Testis (tissue), 2 donors: ENCODE measurements at regions not wholly inside any gene's neighbourhood (a gene's known extent, or its start where the extent isn't known, plus 50 kb on each side); places are given as distances from the start of the nearest gene placed in this dataset.

Experiments
- DNase-seq: peaks from one replicate; pipeline ENCODE4 v3.0.0-alpha.2; 2019
- H3K27ac ChIP-seq, 2 donors: fragments of 200-600 bp; sonication (generic); one replicate each; pipeline ENCODE4 v1.5.1; 2019
- H3K27me3 ChIP-seq: fragments of 200-600 bp; sonication (generic); one replicate; pipeline ENCODE4 v1.5.1; 2019
- H3K36me3 ChIP-seq: fragments of 200-600 bp; sonication (generic); one replicate; pipeline ENCODE4 v1.5.1; 2017; ENCODE audit warnings: low read depth; ENCODE audit errors: missing control alignments
- H3K4me1 ChIP-seq: fragments of 200-600 bp; sonication (generic); one replicate; pipeline ENCODE4 v1.5.1; 2019
- H3K4me3 ChIP-seq, 2 donors: fragments of 200-600 bp; sonication (generic); one replicate each; pipeline ENCODE4 v1.5.1; 2017 to 2019
- H3K9me3 ChIP-seq: fragments of 200-600 bp; sonication (generic); one replicate; pipeline ENCODE4 v1.5.1; 2017
- CTCF ChIP-seq, 3 experiments: fragments of 450-650 bp in 2 of 3; fragments of 200-600 bp in 1 of 3; sonication (generic) in 1 of 3; IDR thresholded peaks; one replicate each; pipeline ENCODE4 v1.5.1; 2016 to 2019; ENCODE audit warnings: antibody characterized with exemption in 3 of 3, mild to moderate bottlenecking in 2 of 3, moderate library complexity in 1 of 3
- POLR2A ChIP-seq: fragments of 450-650 bp; IDR thresholded peaks from one replicate; pipeline ENCODE4 v1.6.1; 2017; ENCODE audit warnings: antibody characterized with exemption, mild to moderate bottlenecking, moderate library complexity
- WGBS, 2 donors: methylation state at CpG; one replicate each; pipeline ENCODE4 v1.1.5; 2018; 5-methylcytosine and 5-hydroxymethylcytosine counted together
- intact Hi-C: fragments of 100-400 bp; cut with DNase I; formaldehyde crosslinking; loops from one replicate; pipeline ENCODE4 v1.15.1; 2023; ENCODE audit warnings: low total_unique reads

GRCh38 chr13:74533226-74533625, 399.0 kb upstream of the KLF12 start:
- DNase-seq: no peak
- WGBS, 2 donors: 81 to 90% methylated on average over 2 of the region's 2 CpGs
- H3K9me3 ChIP-seq: no peaks in the 10 kb centered on the region
- no peaks in the 10 kb centered on the region for H3K36me3 ChIP-seq
- no peaks in the 10 kb centered on the region for H3K27me3 ChIP-seq
- TF ChIP-seq POLR2A (no peak), CTCF (IDR thresholded peaks at IDR 0.05) (no peak)
- intact Hi-C loops: no loop called here
- no peak overlapping the region for H3K4me3 ChIP-seq
- no peak overlapping the region for H3K27ac ChIP-seq
- H3K4me1 ChIP-seq: no peaks in the 10 kb centered on the region

GRCh38 chr13:74530011-74530410, 395.8 kb upstream of the KLF12 start:
- Histone ChIP-seq H3K9me3 (no peaks in the 10 kb centered on the region), H3K27ac (no peak overlapping the region), H3K4me3 (no peak overlapping the region), H3K4me1 (no peaks in the 10 kb centered on the region), H3K27me3 (no peaks in the 10 kb centered on the region), H3K36me3 (no peaks in the 10 kb centered on the region)
- WGBS, 2 donors: 63 to 86% methylated on average over 1 of the region's 1 CpG
- intact Hi-C loops: no loop called here
- no peak for DNase-seq
- TF ChIP-seq CTCF (IDR thresholded peaks at IDR 0.05): no peak
- TF ChIP-seq POLR2A: no peak

GRCh38 chr13:74528734-74529513, 394.7 kb upstream of the KLF12 start:
- DNase-seq: no peak
- intact Hi-C loops: no loop called here
- TF ChIP-seq CTCF (IDR thresholded peaks at IDR 0.05) (no peak), POLR2A (no peak)
- H3K27me3 ChIP-seq: no peaks in the 10 kb centered on the region
- H3K4me1 ChIP-seq: no peaks in the 10 kb centered on the region
- H3K4me3 ChIP-seq: no peak overlapping the region
- WGBS, 2 donors: 88 to 90% methylated on average over 4 of the region's 4 CpGs
- H3K27ac ChIP-seq: no peak overlapping the region
- H3K9me3 ChIP-seq: no peaks in the 10 kb centered on the region
- H3K36me3 ChIP-seq: no peaks in the 10 kb centered on the region

GRCh38 chr13:74523057-74523456, 388.9 kb upstream of the KLF12 start:
- H3K27ac ChIP-seq: no peak overlapping the region
- 53% methylated on average over 2 of the region's 2 CpGs for WGBS, 2 donors
- intact Hi-C loops: no loop called here
- TF ChIP-seq CTCF (IDR thresholded peaks at IDR 0.05) (no peak), POLR2A (no peak)
- no peak overlapping the region for H3K4me3 ChIP-seq
- H3K4me1 ChIP-seq: no peaks in the 10 kb centered on the region
- no peak for DNase-seq
- no peaks in the 10 kb centered on the region for H3K27me3 ChIP-seq
- H3K36me3 ChIP-seq: no peaks in the 10 kb centered on the region
- no peaks in the 10 kb centered on the region for H3K9me3 ChIP-seq

GRCh38 chr13:74511523-74511922, 377.3 kb upstream of the KLF12 start:
- WGBS, 2 donors: 81 to 87% methylated on average over 3 of the region's 3 CpGs
- H3K9me3 ChIP-seq: no peaks in the 10 kb centered on the region
- H3K4me1 ChIP-seq: no peaks in the 10 kb centered on the region
- H3K27ac ChIP-seq: no peak overlapping the region
- no peaks in the 10 kb centered on the region for H3K36me3 ChIP-seq
- intact Hi-C loops: no loop called here
- H3K27me3 ChIP-seq: no peaks in the 10 kb centered on the region
- TF ChIP-seq POLR2A (no peak), CTCF (IDR thresholded peaks at IDR 0.05) (no peak)
- DNase-seq: no peak
- no peak overlapping the region for H3K4me3 ChIP-seq
